Transverse colon (tissue), 4 donors: ENCODE measurements at regions not wholly inside any gene's neighbourhood (a gene's known extent, or its start where the extent isn't known, plus 50 kb on each side); places are given as distances from the start of the nearest gene placed in this dataset.

Experiments used
- DNase-seq: peaks from one replicate; pipeline ENCODE4 v3.0.0-alpha.2; 2019
- H3K27ac ChIP-seq, 4 donors: fragments of 200-600 bp; sonication (generic); 2 replicates each; pipeline ENCODE4 v1.5.1; 2016 to 2018; ENCODE audit warnings: inconsistent platforms in 4 of 4
- H3K27me3 ChIP-seq: fragments of 200-600 bp; sonication (generic); 2 replicates; pipeline ENCODE4 v1.5.1; 2017; ENCODE audit warnings: inconsistent platforms
- H3K36me3 ChIP-seq, 4 donors: fragments of 200-600 bp; sonication (generic); 2 replicates each; pipeline ENCODE4 v1.5.1; 2017 to 2019; ENCODE audit warnings: inconsistent platforms in 4 of 4
- H3K4me1 ChIP-seq, 4 donors: fragments of 200-600 bp; sonication (generic); 2 replicates each; pipeline ENCODE4 v1.5.1; 2017 to 2020; ENCODE audit warnings: inconsistent platforms in 4 of 4
- H3K4me3 ChIP-seq, 4 donors: fragments of 200-600 bp; sonication (generic); 1 replicate in 1 of 4; 2 replicates in 3 of 4; pipeline versions ENCODE4 v1.5.1 to v1.6.1; 2017 to 2019; ENCODE audit warnings: inconsistent platforms in 4 of 4
- H3K9me3 ChIP-seq, 2 donors: fragments of 200-600 bp; sonication (generic); 2 replicates each; pipeline ENCODE4 v1.5.1; 2017 to 2019; ENCODE audit warnings: inconsistent platforms in 2 of 2
- CTCF ChIP-seq, 5 experiments: fragments of 200-600 bp in 3 of 5; fragments of 450-650 bp in 2 of 5; sonication (generic) in 3 of 5; IDR thresholded peaks; 1 replicate in 2 of 5; 2 replicates in 3 of 5; pipeline ENCODE4 v1.5.1; 2016 to 2017; ENCODE audit warnings: antibody characterized with exemption in 5 of 5, inconsistent platforms in 3 of 5, mild to moderate bottlenecking in 2 of 5, moderate library complexity in 1 of 5
- EP300 ChIP-seq: sonication (generic); formaldehyde crosslinking; IDR thresholded peaks from one replicate; pipeline ENCODE4 v1.6.1; 2017; ENCODE audit warnings: antibody characterized with exemption, low read depth
- POLR2A ChIP-seq: fragments of 450-650 bp; IDR thresholded peaks from one replicate; pipeline ENCODE4 v1.6.1; 2016; ENCODE audit warnings: antibody characterized with exemption, mild to moderate bottlenecking, moderate library complexity
- POLR2AphosphoS5 ChIP-seq, 3 donors: sonication (generic); formaldehyde crosslinking; IDR thresholded peaks; one replicate each; pipeline ENCODE4 v1.6.1; 2016; ENCODE audit warnings: antibody characterized with exemption in 3 of 3
- WGBS, 2 donors: methylation state at CpG; one replicate each; pipeline ENCODE4 v1.1.5; 2018; ENCODE audit warnings: low coverage in 1 of 2; 5-methylcytosine and 5-hydroxymethylcytosine counted together
- in situ Hi-C, 4 donors: fragments of 200-750 bp; cut with MboI; loops; one replicate each; pipeline versions ENCODE4 v1.15.0 to v1.15.1; 2017; ENCODE audit warnings: low sequenced_read_pairs in 3 of 4, low pct_ligation_motif_present in 1 of 4, low pct_unique_long_range_greater_than_20kb in 1 of 4
- intact Hi-C: fragments of 100-400 bp; cut with DNase I; formaldehyde crosslinking; loops from one replicate; pipeline ENCODE4 v1.15.1; 2023; ENCODE audit warnings: low total_unique reads

- H3K4me3 ChIP-seq = no peak overlapping the region
Measured at GRCh38 chr1:239829535-239829934, 262.1 kb upstream of the FMN2 start.

GRCh38 chr1:239831577-239832355 is 259.9 kb upstream of the FMN2 start:
- TF ChIP-seq POLR2AphosphoS5 (IDR thresholded peaks at IDR 0.05) (no peak), EP300 (no peak), POLR2A (no peak), CTCF (IDR thresholded peaks at IDR 0.05) (no peak)
- Histone ChIP-seq H3K4me1 (no peaks in the 10 kb centered on the region), H3K4me3 (no peak overlapping the region), H3K9me3 (no peaks in the 10 kb centered on the region), H3K27me3 (no peaks in the 10 kb centered on the region), H3K27ac (no peak overlapping the region), H3K36me3 (no peaks in the 10 kb centered on the region)
- DNase-seq = no peak
- WGBS, 2 donors = 43 to 63% methylated on average over 4 to 5 of the region's 5 CpGs
- intact Hi-C loops = no loop called here
- in situ Hi-C loops = no loop called here

More at GRCh38 chr1:239829535-239829934, 262.1 kb upstream of the FMN2 start:
- 80% methylated on average over 1 of the region's 1 CpG; no CpG with 5 or more reads in 1 of the 2 donors for WGBS, 2 donors
- intact Hi-C loops = no loop called here
- TF ChIP-seq POLR2A (no peak), POLR2AphosphoS5 (IDR thresholded peaks at IDR 0.05) (no peak), CTCF (IDR thresholded peaks at IDR 0.05) (no peak), EP300 (no peak)
- DNase-seq = no peak
- H3K27ac ChIP-seq = no peak overlapping the region
- no peaks in the 10 kb centered on the region for H3K36me3 ChIP-seq
- no peaks in the 10 kb centered on the region for H3K27me3 ChIP-seq
- no peaks in the 10 kb centered on the region for H3K4me1 ChIP-seq
- no peaks in the 10 kb centered on the region for H3K9me3 ChIP-seq
- in situ Hi-C loops = no loop called here

GRCh38 chr1:239833723-239834122 is 258.0 kb upstream of the FMN2 start:
- TF ChIP-seq POLR2AphosphoS5 (IDR thresholded peaks at IDR 0.05) = no peak
- TF ChIP-seq EP300 = no peak
- no peak for TF ChIP-seq CTCF (IDR thresholded peaks at IDR 0.05)
- TF ChIP-seq POLR2A = no peak
- H3K27me3 ChIP-seq = no peaks in the 10 kb centered on the region
- no peak for DNase-seq
- H3K4me1 ChIP-seq = no peaks in the 10 kb centered on the region
- intact Hi-C loops = no loop called here
- no peak overlapping the region for H3K27ac ChIP-seq
- H3K4me3 ChIP-seq = no peak overlapping the region
- in situ Hi-C loops = no loop called here
- 18 to 27% methylated on average over 2 of the region's 2 CpGs for WGBS, 2 donors
- H3K36me3 ChIP-seq = no peaks in the 10 kb centered on the region
- no peaks in the 10 kb centered on the region for H3K9me3 ChIP-seq

GRCh38 chr1:239835946-239836440 is 255.7 kb upstream of the FMN2 start:
- no peaks in the 10 kb centered on the region for H3K4me1 ChIP-seq
- H3K9me3 ChIP-seq = no peaks in the 10 kb centered on the region
- WGBS, 2 donors = 83 to 89% methylated on average over 6 to 7 of the region's 7 CpGs
- no peak overlapping the region for H3K27ac ChIP-seq
- in situ Hi-C loops = no loop called here
- intact Hi-C loops = no loop called here
- no peaks in the 10 kb centered on the region for H3K36me3 ChIP-seq
- no peak overlapping the region for H3K4me3 ChIP-seq
- no peak for DNase-seq
- TF ChIP-seq POLR2A (no peak), CTCF (IDR thresholded peaks at IDR 0.05) (no peak), EP300 (no peak), POLR2AphosphoS5 (IDR thresholded peaks at IDR 0.05) (no peak)
- H3K27me3 ChIP-seq = no peaks in the 10 kb centered on the region
